DOHH2 (cell line): ENCODE measurements at regions not wholly inside any gene's neighbourhood (a gene's known extent, or its start where the extent isn't known, plus 50 kb on each side); places are given as distances from the start of the nearest gene placed in this dataset.

Experiments
- H3F3A ChIP-seq: fragments of 200-600 bp; sonication (generic), shearing (Covaris generic); 2 replicates; pipeline ENCODE4 v1.6.0; 2016; ENCODE audit warnings: antibody characterized with exemption, mild to moderate bottlenecking; ENCODE audit not compliant: control insufficient read depth, insufficient read depth
- H3K27ac ChIP-seq: fragments of 200-600 bp; sonication (generic); 2 replicates; pipeline ENCODE4 v1.5.1; 2014; ENCODE audit warnings: low read depth, mild to moderate bottlenecking, low read length, moderate library complexity
- H3K27me3 ChIP-seq: fragments of 200-600 bp; sonication (generic); 2 replicates; pipeline ENCODE4 v1.6.1; 2014; ENCODE audit warnings: mild to moderate bottlenecking, low read length, mixed read lengths; ENCODE audit not compliant: control insufficient read depth
- H3K36me3 ChIP-seq: fragments of 200-600 bp; sonication (generic); 2 replicates; pipeline ENCODE4 v1.6.1; 2014; ENCODE audit warnings: mild to moderate bottlenecking, low read length, moderate library complexity, mixed read lengths; ENCODE audit not compliant: control insufficient read depth
- H3K4me1 ChIP-seq: fragments of 200-600 bp; sonication (generic); 2 replicates; pipeline ENCODE4 v1.6.1; 2014; ENCODE audit warnings: mild to moderate bottlenecking, low read length, mixed read lengths; ENCODE audit not compliant: control insufficient read depth
- H3K4me2 ChIP-seq: fragments of 200-600 bp; sonication (generic); 2 replicates; pipeline ENCODE4 v1.6.0; 2014; ENCODE audit warnings: mild to moderate bottlenecking, low read length, moderate library complexity
- H3K4me3 ChIP-seq: fragments of 200-600 bp; sonication (generic); 2 replicates; pipeline ENCODE4 v1.5.1; 2014; ENCODE audit warnings: mild to moderate bottlenecking, low read length, mixed read lengths
- H3K79me2 ChIP-seq: fragments of 200-600 bp; sonication (generic); 2 replicates; pipeline ENCODE4 v1.6.1; 2014; ENCODE audit warnings: mild to moderate bottlenecking, low read length, mixed read lengths; ENCODE audit not compliant: control insufficient read depth
- H3K9me2 ChIP-seq: fragments of 200-600 bp; sonication (generic); replicated peaks from 2 replicates; pipeline ENCODE4 v1.6.1; 2014; ENCODE audit warnings: mild to moderate bottlenecking, low read length, mixed read lengths; ENCODE audit not compliant: control insufficient read depth
- H3K9me3 ChIP-seq: fragments of 200-600 bp; sonication (generic); 2 replicates; pipeline ENCODE4 v1.6.1; 2014; ENCODE audit warnings: antibody characterized with exemption, low read length, mixed read lengths; ENCODE audit not compliant: control insufficient read depth, insufficient read depth
- H4K20me1 ChIP-seq: fragments of 200-600 bp; sonication (generic); 2 replicates; pipeline ENCODE4 v1.6.0; 2014; ENCODE audit warnings: low read depth, mild to moderate bottlenecking, antibody characterized with exemption, low read length, moderate library complexity; ENCODE audit not compliant: control insufficient read depth, insufficient read depth
- EZH2phosphoT487 ChIP-seq: fragments of 200-600 bp; sonication (generic); IDR thresholded peaks from 2 replicates; pipeline ENCODE4 v1.6.1; 2017; ENCODE audit warnings: borderline replicate concordance, mild to moderate bottlenecking, antibody characterized with exemption, low read length, moderate library complexity, mixed read lengths
- TF ChIP-seq, protein P1 (sequence below): fragments of 200-600 bp; sonication (generic); IDR thresholded peaks from one replicate; pipeline ENCODE4 v1.5.1; 2014; ENCODE audit warnings: antibody characterized with exemption, mild to moderate bottlenecking, low read depth, low read length; ENCODE audit not compliant: poor library complexity, severe bottlenecking

DNA sequence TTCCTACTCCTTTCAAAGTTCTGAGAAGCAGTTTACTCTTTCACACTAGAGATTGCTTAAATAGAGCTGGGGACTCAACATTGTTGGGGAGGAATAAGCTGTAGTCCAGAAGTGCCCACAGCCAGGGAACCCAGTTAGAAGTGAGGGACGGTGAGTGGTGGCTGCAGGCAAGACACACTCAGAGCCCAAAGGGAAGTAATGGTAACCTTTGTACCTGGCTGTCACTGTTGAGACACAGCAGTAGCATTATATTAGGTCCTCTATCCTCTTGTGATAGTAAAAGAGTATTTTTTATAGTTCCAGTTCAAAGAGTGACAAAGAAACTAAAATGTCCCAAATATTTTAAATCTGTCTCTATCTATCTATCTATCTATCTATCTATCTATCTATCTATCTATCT, 263.3 kb downstream of the TTC6 start:
- Histone ChIP-seq H3K9me2 (no peaks in the 10 kb centered on the region), H3K4me2 (no peak overlapping the region), H3K79me2 (no peaks in the 10 kb centered on the region), H3K27ac (no peak overlapping the region), H3K27me3 (no peaks in the 10 kb centered on the region), H3K4me1 (no peaks in the 10 kb centered on the region), H3F3A (no peaks in the 10 kb centered on the region), H3K9me3 (no peaks in the 10 kb centered on the region), H3K4me3 (no peak overlapping the region), H3K36me3 (no peaks in the 10 kb centered on the region), H4K20me1 (no peaks in the 10 kb centered on the region)
- TF ChIP-seq, protein P1, sequence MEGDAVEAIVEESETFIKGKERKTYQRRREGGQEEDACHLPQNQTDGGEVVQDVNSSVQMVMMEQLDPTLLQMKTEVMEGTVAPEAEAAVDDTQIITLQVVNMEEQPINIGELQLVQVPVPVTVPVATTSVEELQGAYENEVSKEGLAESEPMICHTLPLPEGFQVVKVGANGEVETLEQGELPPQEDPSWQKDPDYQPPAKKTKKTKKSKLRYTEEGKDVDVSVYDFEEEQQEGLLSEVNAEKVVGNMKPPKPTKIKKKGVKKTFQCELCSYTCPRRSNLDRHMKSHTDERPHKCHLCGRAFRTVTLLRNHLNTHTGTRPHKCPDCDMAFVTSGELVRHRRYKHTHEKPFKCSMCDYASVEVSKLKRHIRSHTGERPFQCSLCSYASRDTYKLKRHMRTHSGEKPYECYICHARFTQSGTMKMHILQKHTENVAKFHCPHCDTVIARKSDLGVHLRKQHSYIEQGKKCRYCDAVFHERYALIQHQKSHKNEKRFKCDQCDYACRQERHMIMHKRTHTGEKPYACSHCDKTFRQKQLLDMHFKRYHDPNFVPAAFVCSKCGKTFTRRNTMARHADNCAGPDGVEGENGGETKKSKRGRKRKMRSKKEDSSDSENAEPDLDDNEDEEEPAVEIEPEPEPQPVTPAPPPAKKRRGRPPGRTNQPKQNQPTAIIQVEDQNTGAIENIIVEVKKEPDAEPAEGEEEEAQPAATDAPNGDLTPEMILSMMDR: no peak
- no peak for TF ChIP-seq EZH2phosphoT487

DNA sequence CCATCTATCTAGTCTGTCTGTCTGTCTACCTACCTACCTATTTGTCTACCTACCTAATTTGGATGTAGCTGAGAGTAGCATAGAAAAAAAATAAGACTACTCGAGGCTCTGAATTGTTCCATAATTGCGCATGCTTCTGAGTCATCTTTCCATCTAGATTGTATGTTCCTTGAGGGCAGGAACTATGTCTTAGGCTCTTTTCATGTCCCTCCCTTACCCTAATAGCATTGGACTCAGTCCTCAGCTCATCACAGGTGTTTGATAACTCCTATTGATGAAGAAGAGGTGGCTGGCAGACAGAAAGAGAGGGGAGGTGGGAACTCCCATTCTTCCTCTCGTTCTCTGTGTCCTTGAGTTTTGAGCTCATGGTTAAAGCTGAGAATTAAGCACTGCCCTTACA, 263.7 kb downstream of the TTC6 start:
- H3K4me3 ChIP-seq: no peak overlapping the region
- H4K20me1 ChIP-seq: no peaks in the 10 kb centered on the region
- H3K36me3 ChIP-seq: no peaks in the 10 kb centered on the region
- no peaks in the 10 kb centered on the region for H3K4me1 ChIP-seq
- no peaks in the 10 kb centered on the region for H3K79me2 ChIP-seq
- no peaks in the 10 kb centered on the region for H3K27me3 ChIP-seq
- H3K27ac ChIP-seq: no peak overlapping the region
- H3K9me2 ChIP-seq: no peaks in the 10 kb centered on the region
- no peak for TF ChIP-seq EZH2phosphoT487
- TF ChIP-seq, protein P1: no peak
- no peaks in the 10 kb centered on the region for H3K9me3 ChIP-seq
- no peaks in the 10 kb centered on the region for H3F3A ChIP-seq
- no peak overlapping the region for H3K4me2 ChIP-seq

DNA sequence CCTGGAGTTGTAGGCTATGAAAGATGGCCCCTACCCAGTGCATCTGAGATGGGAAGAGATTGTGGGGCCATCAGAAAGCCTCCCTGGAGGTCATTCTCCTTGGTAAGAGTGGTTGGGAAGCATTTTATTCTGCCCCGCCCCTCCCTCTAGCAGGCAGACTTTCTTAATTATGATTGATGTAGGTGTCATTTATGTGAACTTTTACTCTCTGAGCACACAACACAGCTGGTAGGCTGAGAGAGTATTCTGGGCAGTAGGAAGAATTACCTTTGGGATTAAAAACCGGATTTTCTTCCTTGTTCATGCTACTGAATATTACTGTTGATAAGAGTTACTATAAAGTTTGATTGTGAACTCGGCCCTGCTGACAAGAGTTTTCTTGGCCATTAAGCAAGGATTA, 266.8 kb downstream of the TTC6 start:
- TF ChIP-seq EZH2phosphoT487: no peak
- Histone ChIP-seq H3K4me1 (no peaks in the 10 kb centered on the region), H3K36me3 (no peaks in the 10 kb centered on the region), H3K27me3 (no peaks in the 10 kb centered on the region), H3F3A (no peaks in the 10 kb centered on the region), H3K79me2 (no peaks in the 10 kb centered on the region), H3K4me2 (no peak overlapping the region), H3K27ac (no peak overlapping the region), H3K9me2 (no peaks in the 10 kb centered on the region), H4K20me1 (no peaks in the 10 kb centered on the region), H3K9me3 (no peaks in the 10 kb centered on the region), H3K4me3 (no peak overlapping the region)

DNA sequence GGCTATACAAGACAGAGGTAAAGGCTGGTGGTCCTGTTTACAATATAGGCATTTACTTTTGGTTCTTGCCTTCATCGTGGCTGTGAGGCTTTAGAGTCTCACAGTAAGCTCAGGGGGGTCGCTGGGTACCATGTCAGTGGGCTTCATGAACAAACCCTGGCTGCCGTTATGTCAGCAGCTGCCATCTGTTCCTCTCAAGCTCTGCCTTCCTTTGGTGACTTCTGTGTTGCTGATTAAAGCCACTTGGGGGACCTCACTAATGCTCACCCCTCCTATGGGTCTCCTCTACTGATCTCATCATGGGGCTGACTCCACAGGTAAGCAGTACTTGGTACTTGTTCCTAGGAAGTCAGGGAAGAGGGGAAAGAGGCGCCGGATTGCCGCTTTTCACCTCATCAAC, 268.7 kb downstream of the TTC6 start:
- no peaks in the 10 kb centered on the region for H3K9me2 ChIP-seq
- no peaks in the 10 kb centered on the region for H3K9me3 ChIP-seq
- TF ChIP-seq EZH2phosphoT487: no peak
- TF ChIP-seq, protein P1: no peak
- no peak overlapping the region for H3K4me2 ChIP-seq
- H3K79me2 ChIP-seq: no peaks in the 10 kb centered on the region
- H3K36me3 ChIP-seq: no peaks in the 10 kb centered on the region
- H3K27ac ChIP-seq: no peak overlapping the region
- H3K4me1 ChIP-seq: no peaks in the 10 kb centered on the region
- H4K20me1 ChIP-seq: no peaks in the 10 kb centered on the region
- no peak overlapping the region for H3K4me3 ChIP-seq
- H3F3A ChIP-seq: no peaks in the 10 kb centered on the region
- no peaks in the 10 kb centered on the region for H3K27me3 ChIP-seq
